GM18519 (cell line): ENCODE measurements at regions not wholly inside any gene's neighbourhood (a gene's known extent, or its start where the extent isn't known, plus 50 kb on each side); places are given as distances from the start of the nearest gene placed in this dataset.
"Not testable (repeated sequence)": the region's sequence is repeated elsewhere in the genome, so short reads cannot be mapped to it uniquely, and the experiment has no call there.

Experiments used
- ATAC-seq: cut with Tn5 transposase; IDR thresholded peaks from one replicate; pipeline ENCODE4 v1.9.1; 2021; ENCODE audit warnings: mild to moderate bottlenecking, moderate library complexity; ENCODE audit not compliant: unreplicated experiment, low FRiP score

GRCh38 chr18:54662986-54663385, 71.9 kb downstream of the DYNAP start:
- no peak for ATAC-seq

GRCh38 chr18:54669701-54670100, 78.7 kb downstream of the DYNAP start:
- ATAC-seq: not testable (repeated sequence)

- ATAC-seq: no peak
Measured at GRCh38 chr18:54671291-54671881, 80.3 kb downstream of the DYNAP start.

- ATAC-seq: no peak
Measured at GRCh38 chr18:54672109-54672508, 81.1 kb downstream of the DYNAP start.

- ATAC-seq: no peak
Measured at GRCh38 chr18:54672846-54673475, 81.9 kb downstream of the DYNAP start.

GRCh38 chr18:54673936-54674335, 82.9 kb downstream of the DYNAP start:
- no peak for ATAC-seq

GRCh38 chr18:54675076-54675475, 84.0 kb downstream of the DYNAP start:
- no peak for ATAC-seq

GRCh38 chr18:54679318-54680149, 88.5 kb downstream of the DYNAP start:
- ATAC-seq: peak; percentile 82

GRCh38 chr18:54684784-54685183, 93.7 kb downstream of the DYNAP start:
- no peak for ATAC-seq

- no peak for ATAC-seq
Measured at GRCh38 chr18:54689319-54689718, 98.3 kb downstream of the DYNAP start.

GRCh38 chr18:54690198-54690597, 99.2 kb downstream of the DYNAP start:
- no peak for ATAC-seq

- ATAC-seq: no peak
Measured at GRCh38 chr18:54692463-54692862, 101.4 kb downstream of the DYNAP start.

- ATAC-seq: no peak
Measured at GRCh38 chr18:54696616-54697293, 105.7 kb downstream of the DYNAP start.

- no peak for ATAC-seq
Measured at GRCh38 chr18:54700580-54700979, 109.5 kb downstream of the DYNAP start.

GRCh38 chr18:54702686-54703085, 111.6 kb downstream of the DYNAP start:
- no peak for ATAC-seq

- ATAC-seq: no peak
Measured at GRCh38 chr18:54710074-54710899, 118.0 kb upstream of the RAB27B start.

- no peak for ATAC-seq
Measured at GRCh38 chr18:54710900-54711281, 117.4 kb upstream of the RAB27B start.

GRCh38 chr18:54712306-54712705, 116.0 kb upstream of the RAB27B start:
- ATAC-seq: no peak

GRCh38 chr18:54712758-54713157, 115.5 kb upstream of the RAB27B start:
- no peak for ATAC-seq

- no peak for ATAC-seq
Measured at GRCh38 chr18:54713386-54713785, 114.9 kb upstream of the RAB27B start.
